HCT116 (cell line): ENCODE measurements at regions not wholly inside any gene's neighbourhood (a gene's known extent, or its start where the extent isn't known, plus 50 kb on each side); places are given as distances from the start of the nearest gene placed in this dataset.

Experiments used
- ATAC-seq: fragments of 200-7000 bp; cut with Tn5 transposase; 2 replicates; pipeline ENCODE4 v1.9.1; 2020; ENCODE audit warnings: mild to moderate bottlenecking, moderate library complexity
- BruUV-seq: library from RNA; stranded (reverse); fragments of 400-500 nt; replicated peaks from 2 replicates; lab custom pipeline; 2021; lab: Mats Ljungman, UMichigan
- CTCF ChIA-PET: fragments of 300-600 bp; sonication (Branson Sonifier 250); formaldehyde crosslinking; loops from one replicate; lab custom pipeline; 2021; ENCODE audit warnings: antibody characterized with exemption; lab: Charles Lee
- POLR2A ChIA-PET: fragments of 300-600, 350-600 bp; sonication (Branson Sonifier 250); formaldehyde crosslinking; loops from one replicate; lab custom pipeline; 2021; ENCODE audit warnings: antibody characterized with exemption; lab: Charles Lee
- RAD21 ChIA-PET, 2 experiments: fragments of 300-600 bp; sonication (Branson Sonifier 250); formaldehyde crosslinking; loops; one replicate each; lab custom pipeline; 2023; ENCODE audit warnings: low total read pairs in 2 of 2; ENCODE audit not compliant: uncharacterized antibody in 2 of 2, unreplicated experiment in 2 of 2, low non-redundant PET in 1 of 2; lab: Charles Lee
- DNase-seq: peaks from one replicate; pipeline ENCODE4 v3.0.0-alpha.2; 2010; ENCODE audit warnings: low read depth, low spot score
- H2AFZ ChIP-seq: fragments of 200-600 bp; shearing (Covaris generic), sonication (generic); 2 replicates; pipeline ENCODE4 v1.6.1; 2017; ENCODE audit warnings: low read depth, mixed run types, mixed read lengths, antibody characterized with exemption, low read length; ENCODE audit not compliant: poor library complexity, severe bottlenecking
- H3K27ac ChIP-seq: 2 replicates; pipeline ENCODE4 v1.5.1; 2012; ENCODE audit warnings: low read depth, low read length
- H3K27me3 ChIP-seq: fragments of 200-600 bp; sonication (generic); 2 replicates; pipeline ENCODE4 v1.6.1; 2016; ENCODE audit warnings: mixed run types, low read length, mixed read lengths; ENCODE audit not compliant: insufficient read depth
- H3K36me3 ChIP-seq, 2 experiments: fragments of 200-500 bp in 1 of 2; fragments of 200-600 bp in 1 of 2; sonication (Bioruptor generic) in 1 of 2; sonication (generic) in 1 of 2; 2 replicates each; pipeline versions ENCODE4 v1.5.1 to v1.6.1; 2014 to 2016; ENCODE audit warnings: low read length in 2 of 2, inconsistent platforms in 1 of 2, mixed read lengths in 1 of 2, mixed run types in 1 of 2; ENCODE audit not compliant: insufficient read depth in 2 of 2, control insufficient read depth in 1 of 2
- H3K4me1 ChIP-seq, 2 experiments: fragments of 200-600 bp in 1 of 2; sonication (generic) in 1 of 2; 2 replicates each; pipeline versions ENCODE4 v1.5.1 to v1.6.1; 2012 to 2017; ENCODE audit warnings: low read length in 2 of 2, inconsistent platforms in 1 of 2, mild to moderate bottlenecking in 1 of 2, mixed read lengths in 1 of 2, mixed run types in 1 of 2, moderate library complexity in 1 of 2; ENCODE audit not compliant: insufficient read depth in 2 of 2, control insufficient read depth in 1 of 2
- H3K4me2 ChIP-seq: fragments of 200-600 bp; sonication (generic); 2 replicates; pipeline ENCODE4 v1.6.1; 2017; ENCODE audit warnings: mixed run types, low read length, mixed read lengths
- H3K4me3 ChIP-seq, 2 experiments: fragments of 200-600 bp in 1 of 2; sonication (generic) in 1 of 2; replicated peaks in 1 of 2; 2 replicates each; pipeline ENCODE4 v1.5.1; 2011 to 2016; ENCODE audit warnings: low read length in 2 of 2, control low read depth in 1 of 2, low read depth in 1 of 2, mild to moderate bottlenecking in 1 of 2, mixed read lengths in 1 of 2, mixed run types in 1 of 2
- H3K79me2 ChIP-seq: fragments of 200-600 bp; sonication (generic); 2 replicates; pipeline ENCODE4 v1.6.1; 2017; ENCODE audit warnings: mild to moderate bottlenecking, mixed run types, low read length, moderate library complexity, mixed read lengths; ENCODE audit not compliant: insufficient read depth
- H3K9ac ChIP-seq: fragments of 200-600 bp; sonication (generic); 2 replicates; pipeline ENCODE4 v1.6.1; 2016; ENCODE audit warnings: low read length, mixed read lengths
- H3K9me2 ChIP-seq: fragments of 200-600 bp; sonication (generic), shearing (Covaris generic); 2 replicates; pipeline ENCODE4 v1.6.1; 2017; ENCODE audit warnings: mixed run types, mild to moderate bottlenecking, moderate library complexity; ENCODE audit not compliant: insufficient read depth
- H3K9me3 ChIP-seq, 2 experiments: fragments of 200-500 bp in 1 of 2; fragments of 200-600 bp in 1 of 2; sonication (Bioruptor generic) in 1 of 2; sonication (generic) in 1 of 2; 2 replicates each; pipeline ENCODE4 v1.6.1; 2014 to 2017; ENCODE audit warnings: low read length in 2 of 2, mixed read lengths in 2 of 2, inconsistent platforms in 1 of 2, low read depth in 1 of 2, mild to moderate bottlenecking in 1 of 2, mixed run types in 1 of 2, moderate library complexity in 1 of 2; ENCODE audit not compliant: control insufficient read depth in 1 of 2, insufficient read depth in 1 of 2
- H4K20me1 ChIP-seq: fragments of 200-600 bp; sonication (generic), shearing (Covaris generic); 2 replicates; pipeline ENCODE4 v1.6.1; 2017; ENCODE audit warnings: mixed run types, mild to moderate bottlenecking, moderate library complexity; ENCODE audit not compliant: insufficient read depth
- ATF3 ChIP-seq: IDR thresholded peaks from 2 replicates; pipeline ENCODE4 v1.6.1; 2012
- CTCF ChIP-seq, 3 experiments: fragments of 200-600 bp in 1 of 3; sonication (generic) in 1 of 3; IDR thresholded peaks in 2 of 3; conservative IDR thresholded peaks in 1 of 3; 2 replicates each; pipeline ENCODE4 v1.5.1; 2012 to 2017; ENCODE audit warnings: low read depth in 2 of 3, low read length in 2 of 3, antibody characterized with exemption in 1 of 3, borderline replicate concordance in 1 of 3, control low read depth in 1 of 3, mild to moderate bottlenecking in 1 of 3, mixed read lengths in 1 of 3, mixed run types in 1 of 3, moderate library complexity in 1 of 3; ENCODE audit not compliant: insufficient read depth in 1 of 3
- EGR1 ChIP-seq: IDR thresholded peaks from 2 replicates; pipeline ENCODE4 v1.6.1; 2012; ENCODE audit warnings: low read depth
- EZH2phosphoT487 ChIP-seq: fragments of 200-600 bp; IDR thresholded peaks from 2 replicates; pipeline ENCODE4 v1.6.1; 2018; ENCODE audit warnings: antibody characterized with exemption, borderline replicate concordance
- POLR2AphosphoS5 ChIP-seq: IDR thresholded peaks from 2 replicates; pipeline ENCODE4 v1.6.1; 2011; ENCODE audit warnings: mild to moderate bottlenecking, low read depth, low read length, moderate library complexity
- REST ChIP-seq: IDR thresholded peaks from 2 replicates; pipeline ENCODE4 v1.6.1; 2012; ENCODE audit warnings: low read depth
- SP1 ChIP-seq: IDR thresholded peaks from 2 replicates; pipeline ENCODE4 v1.6.1; 2012; ENCODE audit warnings: low read depth
- YY1 ChIP-seq: IDR thresholded peaks from 2 replicates; pipeline ENCODE4 v1.6.1; 2011; ENCODE audit warnings: low read length, low read depth, moderate library complexity, mild to moderate bottlenecking; ENCODE audit not compliant: insufficient replicate concordance; ENCODE audit errors: extremely low read depth
- intact Hi-C: fragments of 100-400 bp; cut with micrococcal nuclease; formaldehyde crosslinking; loops from 2 replicates; pipeline ENCODE4 v1.10.0; 2022

GRCh38 chr2:136479696-136480095 is 285.6 kb upstream of the THSD7B start:
- Histone ChIP-seq H3K4me2 (no peak overlapping the region), H3K9me2 (no peaks in the 10 kb centered on the region), H3K9me3 (no peaks in the 10 kb centered on the region), H3K9ac (no peak overlapping the region), H4K20me1 (no peaks in the 10 kb centered on the region), H2AFZ (no peak overlapping the region), H3K4me1 (no peaks in the 10 kb centered on the region), H3K36me3 (no peaks in the 10 kb centered on the region; a peak in 1 of 4 replicates)
- DNase-seq (no peak), ATAC-seq (no peak)
- ChIA-PET CTCF (no interaction called here), POLR2A (no interaction called here)
- intact Hi-C loops, result no loop called here
- no TSS peak for BruUV-seq
- TF ChIP-seq POLR2AphosphoS5 (no peak), YY1 (no peak), ATF3 (no peak), CTCF (IDR thresholded peaks at IDR 0.05 in 2 of 3, conservative IDR thresholded peaks at IDR 0.05 in 1 of 3; ENCODE audit: borderline replicate concordance in 1 of 3, insufficient read depth in 1 of 3, low read depth in 2 of 3, low read length in 2 of 3) (no peak), EZH2phosphoT487 (no peak), EGR1 (no peak), SP1 (no peak), REST (no peak)
- TF ChIP-seq, all 23 proteins: peak for 0
- Histone ChIP-seq H3K27ac (no peak overlapping the region), H3K79me2 (no peaks in the 10 kb centered on the region), H3K4me3 (no peak overlapping the region), H3K27me3 (peaks cover 17% of the 10 kb centered on the region)
- RAD21 ChIA-PET, result no interaction called here
